Stimulated activated naive CD8-positive, alpha-beta T cell treated with anti-CD3 and anti-CD28 coated beads, Interleukin-15, Interleukin-2, amounts not matched to agents 100 U/mL and 50 U/mL, for 24 hours (primary cell): ENCODE measurements at regions not wholly inside any gene's neighbourhood (a gene's known extent, or its start where the extent isn't known, plus 50 kb on each side); places are given as distances from the start of the nearest gene placed in this dataset.
"Not testable (repeated sequence)": the region's sequence is repeated elsewhere in the genome, so short reads cannot be mapped to it uniquely, and the experiment has no call there.

Experiments used
- ATAC-seq: fragments of 150-1000 bp; cut with Tn5 transposase; one replicate; pipeline ENCODE4 v1.10.0; 2021
- DNase-seq: peaks from one replicate; pipeline ENCODE4 v3.0.0; 2021

- no peak for DNase-seq
Measured at GRCh38 chr11:98710986-98711385, 309.8 kb upstream of the CNTN5 start.

DNA sequence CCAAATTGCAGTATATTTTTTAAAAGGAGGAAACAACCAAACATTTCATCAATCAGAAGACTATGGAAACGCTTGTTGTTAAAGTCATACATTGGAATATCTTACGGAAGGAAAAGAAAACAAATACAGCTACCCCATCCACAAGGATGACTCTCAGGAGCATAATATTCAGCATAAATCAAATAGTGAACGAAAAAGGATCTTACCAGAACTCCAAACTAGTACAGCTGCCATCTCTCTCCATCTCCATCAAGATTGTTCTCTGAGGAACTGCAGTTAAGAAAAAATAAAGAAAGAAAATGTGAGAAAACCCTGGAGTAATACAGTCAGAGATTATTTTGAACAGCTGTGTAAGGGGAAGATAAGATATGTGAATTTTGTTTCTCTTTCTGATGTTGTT is 299.8 kb upstream of the CNTN5 start:
- ATAC-seq (no peak), DNase-seq (no peak)

More at GRCh38 chr11:98710986-98711385, 309.8 kb upstream of the CNTN5 start:
- no peak for ATAC-seq

- DNase-seq (no peak), ATAC-seq (no peak)
Measured at GRCh38 chr11:98725471-98725870, 295.3 kb upstream of the CNTN5 start.

DNA sequence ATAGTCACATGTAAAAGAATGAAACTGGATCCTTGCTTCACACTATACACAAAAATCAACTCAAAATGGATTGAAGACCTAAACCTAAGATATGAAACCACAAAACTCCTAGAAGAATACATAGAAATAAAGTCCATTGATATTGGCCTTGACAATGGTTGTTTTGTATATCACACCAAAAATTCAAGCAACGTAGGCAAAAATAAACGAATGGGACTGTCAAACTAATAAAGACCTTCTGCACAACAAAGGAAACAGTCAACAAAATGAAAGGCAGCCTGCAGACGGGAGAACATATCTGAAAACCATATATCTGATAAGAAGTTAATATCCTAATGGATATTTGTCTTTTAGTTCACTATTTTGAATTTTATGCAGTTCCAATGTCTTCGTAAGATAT is 292.3 kb upstream of the CNTN5 start:
- ATAC-seq (no peak), DNase-seq (no peak)

DNA sequence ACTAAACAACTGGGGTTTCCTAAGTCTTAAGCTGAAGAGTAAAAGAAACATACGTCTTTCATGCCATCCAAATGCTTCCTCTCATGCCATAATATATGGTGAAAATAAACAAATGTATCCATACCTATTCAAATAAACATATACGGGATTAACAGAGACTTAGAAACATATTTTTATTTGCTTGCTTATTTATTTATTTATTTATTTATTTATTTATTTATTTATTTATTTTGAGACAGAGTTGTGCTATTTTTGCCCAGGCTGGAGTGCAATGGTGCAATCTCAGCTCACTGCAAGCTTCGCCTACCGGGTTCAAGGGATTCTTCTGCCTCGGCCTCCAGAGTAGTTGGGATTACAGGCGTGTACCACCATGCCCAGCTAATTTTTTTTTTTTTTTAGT is 291.6 kb upstream of the CNTN5 start:
- no peak for DNase-seq
- no peak for ATAC-seq

- DNase-seq (no peak), ATAC-seq (no peak)
Measured at GRCh38 chr11:98732947-98733346, 287.8 kb upstream of the CNTN5 start.

DNA sequence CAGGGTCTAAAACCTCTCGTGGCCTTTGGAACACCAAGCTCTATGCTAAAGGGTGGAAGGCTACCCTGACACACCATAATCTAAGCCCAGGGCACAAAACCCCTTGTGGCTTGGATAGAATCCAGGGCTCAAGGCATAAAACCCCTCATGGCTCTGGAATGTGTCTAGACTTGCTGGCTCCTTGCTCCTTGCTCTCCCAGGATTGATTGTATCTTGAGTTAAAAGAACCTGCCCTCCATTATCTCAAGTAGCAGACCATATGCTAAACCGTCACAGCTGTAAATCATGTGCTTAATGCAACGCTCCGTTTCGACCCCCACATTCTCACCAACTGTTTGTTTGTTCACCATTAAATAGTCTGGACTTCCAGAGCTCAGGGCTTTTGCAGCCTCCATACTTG is 287.4 kb upstream of the CNTN5 start:
- not testable (repeated sequence) for DNase-seq, ATAC-seq

DNA sequence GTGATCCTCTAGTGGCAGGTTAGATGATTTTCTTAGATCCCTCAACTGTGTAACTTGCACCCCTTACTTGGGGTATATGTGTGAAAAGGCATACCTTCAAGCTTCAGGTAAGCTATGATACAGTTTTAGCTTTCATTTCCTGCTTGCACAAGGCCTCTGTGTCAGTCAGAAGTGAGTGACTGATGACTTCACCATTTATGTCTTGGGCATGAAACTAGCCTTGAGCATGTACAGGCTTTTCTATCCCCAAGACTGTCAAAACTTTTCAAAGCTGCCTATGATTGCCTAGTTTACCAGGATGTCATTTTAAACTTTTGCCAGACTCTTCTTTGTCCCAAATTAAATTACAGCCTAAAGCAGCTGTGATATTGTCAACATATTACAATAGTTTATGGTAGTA is 286.1 kb upstream of the CNTN5 start:
- ATAC-seq (no peak), DNase-seq (no peak)

DNA sequence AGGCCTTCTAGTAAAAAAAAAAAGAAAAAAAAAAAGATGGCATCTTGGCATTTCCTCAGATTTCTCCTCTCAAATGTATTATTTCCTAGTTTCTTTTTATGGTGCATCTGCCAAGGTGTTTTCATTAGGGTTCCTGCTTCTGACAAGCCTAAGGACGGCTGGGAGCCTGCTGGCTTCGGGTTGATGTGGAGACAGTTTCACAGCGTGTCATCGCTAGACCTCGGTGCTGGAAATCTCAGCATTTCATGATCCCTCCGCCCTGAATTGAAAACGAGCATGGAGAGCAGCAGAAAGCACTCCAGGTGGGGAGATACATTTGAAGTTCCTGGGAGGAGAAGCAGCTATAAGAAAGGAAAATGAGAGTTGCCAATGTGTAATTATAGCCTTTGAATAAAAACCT is 283.9 kb upstream of the CNTN5 start:
- DNase-seq (no peak), ATAC-seq (no peak)

DNA sequence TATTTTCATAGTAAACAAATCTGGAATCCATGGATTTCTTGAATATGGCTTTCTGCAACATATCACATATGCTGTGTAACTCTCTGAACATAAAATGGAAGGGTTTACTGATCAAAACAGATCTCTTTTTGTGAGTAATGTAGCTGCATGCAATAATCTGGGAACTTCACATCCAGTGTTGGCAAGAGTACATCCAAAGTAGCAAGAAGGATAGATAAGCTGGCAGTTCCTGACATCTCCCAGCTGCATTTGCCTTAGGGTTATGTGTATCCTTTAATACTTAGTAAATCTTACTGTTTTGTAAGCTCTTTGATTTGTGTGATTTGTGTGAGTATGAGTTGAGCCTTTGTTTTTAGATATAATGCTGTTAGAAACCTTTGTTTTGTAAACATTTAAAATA is 280.4 kb upstream of the CNTN5 start:
- ATAC-seq = no peak
- DNase-seq = no peak

DNA sequence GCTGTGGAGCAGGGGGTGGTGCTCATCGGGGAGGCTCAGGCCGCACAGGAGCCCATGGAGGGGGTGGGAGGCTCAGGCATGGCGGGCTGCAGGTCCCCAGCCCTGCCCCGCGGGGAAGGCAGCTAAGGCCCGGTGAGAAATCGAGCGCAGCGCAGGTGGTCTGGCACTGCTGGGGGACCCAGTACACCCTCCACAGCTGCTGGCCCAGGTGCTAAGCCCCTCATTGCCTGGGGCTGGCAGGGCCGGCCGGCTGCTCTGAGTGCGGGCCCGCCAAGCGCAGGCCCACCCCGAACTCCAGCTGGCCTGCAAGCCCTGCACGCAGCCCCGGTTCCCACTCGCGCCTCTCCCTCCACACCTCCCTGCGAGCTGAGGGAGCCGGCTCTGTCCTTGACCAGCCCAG is 257.3 kb upstream of the CNTN5 start:
- not testable (repeated sequence) for ATAC-seq, DNase-seq

DNA sequence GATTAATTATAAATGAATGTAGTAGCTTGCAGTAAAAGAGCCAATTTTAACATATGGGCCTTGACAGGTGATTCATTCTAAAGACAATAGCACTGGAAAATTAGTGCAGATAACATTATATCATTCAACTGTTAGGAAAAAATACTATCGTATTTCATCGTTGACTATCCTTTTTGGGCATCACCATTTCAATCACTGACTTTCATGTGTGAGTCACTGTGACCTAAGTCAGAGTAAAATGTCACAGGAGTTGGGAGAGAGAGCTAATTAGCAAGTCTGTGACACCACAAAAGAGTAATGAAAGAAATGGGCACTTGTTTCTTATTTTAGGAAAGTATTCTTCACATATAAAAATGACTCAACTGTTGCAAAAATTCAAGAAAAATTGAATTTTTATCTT is 253.8 kb upstream of the CNTN5 start:
- no peak for DNase-seq
- no peak for ATAC-seq

DNA sequence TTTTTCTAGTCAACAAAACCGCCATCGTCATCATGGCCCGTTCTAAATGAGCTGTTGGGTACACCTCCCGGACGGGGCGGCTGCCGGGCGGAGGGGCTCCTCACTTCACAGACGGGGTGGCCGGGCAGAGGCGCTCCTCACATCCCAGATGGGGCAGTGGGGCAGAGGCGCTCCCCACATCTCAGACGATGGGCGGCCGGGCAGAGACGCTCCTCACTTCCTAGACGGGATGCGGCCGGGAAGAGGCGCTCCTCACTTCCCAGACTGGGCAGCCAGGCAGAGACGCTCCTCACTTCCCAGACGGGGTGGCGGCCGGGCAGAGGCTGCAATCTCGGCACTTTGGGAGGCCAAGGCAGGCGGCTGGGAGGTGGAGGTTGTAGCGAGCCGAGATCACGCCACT is 250.7 kb upstream of the CNTN5 start:
- not testable (repeated sequence) for ATAC-seq, DNase-seq

GRCh38 chr11:98771791-98772190 is 249.0 kb upstream of the CNTN5 start:
- DNase-seq = no peak
- no peak for ATAC-seq

GRCh38 chr11:98772893-98773292 is 247.9 kb upstream of the CNTN5 start:
- no peak for DNase-seq
- ATAC-seq = no peak

- DNase-seq (no peak), ATAC-seq (no peak)
Measured at GRCh38 chr11:98793276-98793675, 227.5 kb upstream of the CNTN5 start.

- ATAC-seq = no peak
- DNase-seq = no peak
Measured at GRCh38 chr11:98798333-98798732, 222.4 kb upstream of the CNTN5 start.

GRCh38 chr11:98800696-98801095 is 220.1 kb upstream of the CNTN5 start:
- ATAC-seq (no peak), DNase-seq (no peak)

- ATAC-seq (no peak), DNase-seq (no peak)
Measured at GRCh38 chr11:98828986-98829708, 191.6 kb upstream of the CNTN5 start.

- no peak for DNase-seq
- ATAC-seq = no peak
Measured at GRCh38 chr11:98829971-98830370, 190.8 kb upstream of the CNTN5 start.

DNA sequence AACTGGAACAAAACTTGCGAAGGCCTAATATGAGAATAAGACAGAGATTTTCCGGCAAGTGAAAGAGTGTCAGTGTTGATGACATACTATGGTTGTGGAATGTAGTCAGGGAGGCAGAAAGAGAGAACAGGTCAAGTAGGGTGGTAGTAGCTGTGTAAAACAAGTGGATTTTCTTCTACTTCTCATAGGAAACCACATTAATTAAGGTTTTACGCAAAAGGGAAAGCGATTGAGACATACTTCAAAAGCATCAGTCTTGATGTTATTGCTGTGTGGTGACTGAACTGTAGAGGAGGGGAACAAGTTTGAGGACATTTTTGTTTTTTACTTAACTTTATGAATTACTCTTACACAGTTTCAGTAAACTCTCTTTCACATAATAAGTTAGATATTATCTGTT is 186.0 kb upstream of the CNTN5 start:
- no peak for DNase-seq
- no peak for ATAC-seq

GRCh38 chr11:98835335-98835734 is 185.4 kb upstream of the CNTN5 start:
- DNase-seq = no peak
- ATAC-seq = no peak

DNA sequence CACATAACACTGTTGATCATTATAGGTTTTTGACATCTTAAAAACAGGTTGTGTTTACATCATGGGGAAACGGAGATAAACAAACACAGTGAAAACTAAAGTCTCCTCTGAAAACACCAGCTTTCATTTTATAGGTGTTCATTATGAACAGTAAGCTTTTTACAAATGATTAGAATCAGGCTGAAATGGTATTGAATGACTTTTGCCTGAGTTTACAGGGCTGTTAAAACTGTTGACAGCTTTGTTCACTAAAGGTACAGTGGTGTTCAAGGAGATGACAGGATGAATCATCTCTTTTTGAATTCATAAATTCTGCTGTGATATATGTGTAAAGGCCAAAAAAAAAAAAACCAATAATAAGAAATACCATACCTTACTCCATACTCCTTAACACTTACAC is 184.6 kb upstream of the CNTN5 start:
- no peak for DNase-seq
- ATAC-seq = no peak

- DNase-seq (no peak), ATAC-seq (no peak)
Measured at GRCh38 chr11:98842187-98842586, 178.6 kb upstream of the CNTN5 start.

GRCh38 chr11:98862169-98862568 is 158.6 kb upstream of the CNTN5 start:
- ATAC-seq = no peak
- DNase-seq = no peak
